Fibroblast of mammary gland (primary cell): ENCODE measurements at regions not wholly inside any gene's neighbourhood (a gene's known extent, or its start where the extent isn't known, plus 50 kb on each side); places are given as distances from the start of the nearest gene placed in this dataset.

Experiments
- DNase-seq: peaks from one replicate; pipeline ENCODE4 v3.0.0-alpha.2; 2010; ENCODE audit warnings: low read depth
- H3K4me3 ChIP-seq: 2 replicates; pipeline ENCODE4 v1.5.1; 2011; ENCODE audit warnings: low read depth, mild to moderate bottlenecking, low read length, moderate library complexity; ENCODE audit not compliant: control insufficient read depth
- TF ChIP-seq, protein P1 (sequence below): conservative IDR thresholded peaks from 2 replicates; pipeline ENCODE4 v1.5.1; 2011; ENCODE audit warnings: low read depth, low read length, inconsistent platforms; ENCODE audit not compliant: control insufficient read depth, insufficient read depth

DNA sequence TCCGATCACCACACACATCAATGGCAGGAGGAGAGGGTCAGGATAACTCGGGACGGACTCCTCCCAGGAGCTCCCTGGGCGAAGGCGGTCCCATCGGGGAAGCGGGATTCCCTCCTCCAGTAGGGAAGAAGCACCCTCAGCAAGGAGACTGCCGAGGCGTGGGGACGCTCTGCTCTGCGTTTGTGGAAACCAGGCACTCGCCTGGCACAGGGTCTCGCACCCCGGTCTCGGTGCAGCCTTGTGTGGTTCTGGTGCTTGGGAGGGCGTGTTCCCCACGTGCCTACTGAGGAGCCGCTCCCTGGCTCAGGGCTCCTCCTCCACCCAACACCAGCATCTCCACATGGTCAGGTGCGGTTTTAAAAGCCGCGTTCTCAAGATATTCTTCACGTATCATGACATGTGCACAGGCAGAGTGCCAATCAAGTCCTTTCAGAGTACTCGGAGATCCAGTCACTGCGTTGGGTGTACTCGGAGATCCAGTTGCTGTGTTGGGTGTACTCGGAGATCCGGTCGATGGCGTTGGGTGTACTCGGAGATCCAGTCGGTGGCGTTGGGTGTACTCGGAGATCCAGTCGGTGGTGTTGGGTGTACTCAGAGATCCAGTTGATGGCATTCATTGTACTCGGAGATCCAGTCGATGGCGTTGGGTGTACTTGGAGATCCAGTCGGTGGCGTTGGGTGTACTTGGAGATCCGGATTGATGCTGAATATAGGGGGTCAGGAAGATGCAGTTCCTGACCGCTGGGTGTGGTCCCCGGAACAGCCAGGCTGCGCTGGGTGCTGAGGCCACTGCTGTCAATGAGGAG lies 117.5 kb downstream of the RTP5 start:
- no peak for DNase-seq
- TF ChIP-seq, protein P1, sequence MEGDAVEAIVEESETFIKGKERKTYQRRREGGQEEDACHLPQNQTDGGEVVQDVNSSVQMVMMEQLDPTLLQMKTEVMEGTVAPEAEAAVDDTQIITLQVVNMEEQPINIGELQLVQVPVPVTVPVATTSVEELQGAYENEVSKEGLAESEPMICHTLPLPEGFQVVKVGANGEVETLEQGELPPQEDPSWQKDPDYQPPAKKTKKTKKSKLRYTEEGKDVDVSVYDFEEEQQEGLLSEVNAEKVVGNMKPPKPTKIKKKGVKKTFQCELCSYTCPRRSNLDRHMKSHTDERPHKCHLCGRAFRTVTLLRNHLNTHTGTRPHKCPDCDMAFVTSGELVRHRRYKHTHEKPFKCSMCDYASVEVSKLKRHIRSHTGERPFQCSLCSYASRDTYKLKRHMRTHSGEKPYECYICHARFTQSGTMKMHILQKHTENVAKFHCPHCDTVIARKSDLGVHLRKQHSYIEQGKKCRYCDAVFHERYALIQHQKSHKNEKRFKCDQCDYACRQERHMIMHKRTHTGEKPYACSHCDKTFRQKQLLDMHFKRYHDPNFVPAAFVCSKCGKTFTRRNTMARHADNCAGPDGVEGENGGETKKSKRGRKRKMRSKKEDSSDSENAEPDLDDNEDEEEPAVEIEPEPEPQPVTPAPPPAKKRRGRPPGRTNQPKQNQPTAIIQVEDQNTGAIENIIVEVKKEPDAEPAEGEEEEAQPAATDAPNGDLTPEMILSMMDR: no peak
- H3K4me3 ChIP-seq: no peak overlapping the region

DNA sequence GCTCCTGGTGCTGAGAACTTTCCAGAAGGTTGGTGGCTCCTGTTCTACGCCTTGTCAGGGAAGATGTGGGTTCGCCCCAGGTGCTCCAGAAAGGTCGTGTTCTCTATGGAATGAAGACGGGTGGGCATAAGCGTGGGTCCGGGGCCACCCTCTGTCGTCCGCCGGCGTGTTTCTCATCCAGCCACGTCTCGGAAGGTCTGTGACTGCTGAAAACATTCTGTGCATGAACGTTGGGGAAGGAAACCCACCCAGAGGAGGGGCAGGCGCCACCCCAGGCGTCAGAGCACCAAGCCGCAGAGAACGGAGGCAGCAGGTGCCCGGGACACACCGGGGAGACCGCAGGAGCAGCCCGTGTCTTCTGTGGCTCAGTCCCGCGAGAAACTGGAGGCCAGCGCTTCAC lies 118.2 kb downstream of the RTP5 start:
- TF ChIP-seq, protein P1: no peak
- no peak for DNase-seq

DNA sequence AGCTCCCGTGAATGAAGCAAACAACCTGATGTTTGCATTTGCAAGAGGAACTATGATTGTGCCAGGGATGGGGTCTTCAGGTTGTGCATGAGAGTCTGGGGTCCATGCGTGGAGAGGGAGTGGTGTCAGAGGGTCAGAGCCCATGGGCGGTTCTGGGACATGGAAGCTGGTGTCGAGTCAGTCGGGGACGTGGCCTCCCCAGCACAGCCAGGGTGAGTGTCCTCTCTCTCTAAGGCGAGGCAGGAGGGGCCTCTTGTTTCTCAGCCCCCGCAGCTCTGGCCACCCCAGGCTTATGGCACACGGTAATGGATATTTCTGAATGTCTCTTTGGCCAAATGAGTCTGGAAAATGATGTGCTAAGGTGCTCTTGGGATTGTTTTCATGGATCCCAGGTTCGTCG lies 118.6 kb downstream of the RTP5 start:
- TF ChIP-seq, protein P1: no peak
- DNase-seq: no peak
- H3K4me3 ChIP-seq: no peak overlapping the region

More for the DNA sequence above, 118.2 kb downstream of the RTP5 start:
- H3K4me3 ChIP-seq: no peak overlapping the region

DNA sequence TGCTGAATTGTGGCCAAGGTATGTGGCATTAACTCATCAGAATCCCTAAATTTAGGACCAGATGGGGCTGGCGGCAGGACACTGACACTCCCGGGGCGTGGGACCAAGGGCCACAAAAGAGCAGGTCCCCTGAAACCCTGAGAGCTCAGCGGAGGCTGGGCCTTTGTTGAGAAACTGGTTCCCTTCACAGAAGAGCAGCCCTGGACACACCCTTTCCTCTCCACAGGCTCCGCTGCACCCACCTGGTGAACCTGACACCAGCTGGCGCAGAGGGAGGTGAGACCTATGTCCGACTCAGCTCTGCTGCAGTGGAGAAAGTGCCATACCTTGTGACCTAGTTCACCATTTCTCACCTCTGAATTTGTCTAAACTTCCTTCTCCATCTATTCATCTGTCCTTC lies 119.5 kb downstream of the RTP5 start:
- DNase-seq: no peak
- no peak overlapping the region for H3K4me3 ChIP-seq
- TF ChIP-seq, protein P1: no peak

DNA sequence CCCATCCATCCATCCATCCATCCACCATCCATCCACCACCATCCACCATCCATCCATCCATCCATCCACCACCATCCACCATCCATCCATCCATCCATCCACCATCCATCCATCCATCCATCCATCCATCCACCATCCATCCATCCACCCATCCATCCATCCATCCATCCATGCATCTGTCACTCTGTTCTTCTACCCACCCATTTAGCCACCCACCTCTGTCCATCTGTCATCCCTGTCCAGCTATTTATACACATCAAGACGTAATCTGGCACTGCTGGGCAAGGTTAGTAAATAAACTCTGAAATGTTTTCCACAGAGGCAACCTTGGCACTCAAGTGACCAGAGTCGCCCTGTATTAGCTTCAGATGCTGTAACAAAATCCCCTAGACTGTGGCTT lies 120.9 kb downstream of the RTP5 start:
- TF ChIP-seq, protein P1: no peak
- DNase-seq: no peak

DNA sequence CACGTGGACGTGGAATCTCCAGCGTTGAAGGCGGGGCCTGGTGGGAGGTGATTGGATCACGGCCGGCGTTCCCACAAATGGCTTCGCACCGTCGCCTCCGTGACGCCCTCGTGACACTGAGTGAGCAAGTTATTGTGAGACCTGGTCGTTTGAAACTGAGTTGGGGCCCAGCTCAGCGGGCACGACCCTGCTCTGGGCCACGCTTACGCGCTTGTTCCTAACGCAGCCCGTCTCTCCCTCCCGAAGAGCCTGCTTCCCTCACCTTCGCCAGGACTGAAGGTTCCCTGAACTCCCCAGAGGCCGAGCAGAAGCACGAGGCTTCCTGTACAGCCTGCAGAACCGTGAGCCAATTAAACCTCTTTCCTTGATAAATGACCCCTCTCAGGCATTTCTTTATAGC lies 121.8 kb downstream of the RTP5 start:
- H3K4me3 ChIP-seq: no peak overlapping the region
- TF ChIP-seq, protein P1: no peak
- DNase-seq: no peak

More for the DNA sequence above, 120.9 kb downstream of the RTP5 start:
- H3K4me3 ChIP-seq: no peak overlapping the region
